B cell (primary cell): ENCODE measurements at regions not wholly inside any gene's neighbourhood (a gene's known extent, or its start where the extent isn't known, plus 50 kb on each side); places are given as distances from the start of the nearest gene placed in this dataset.
"Not testable (repeated sequence)": the region's sequence is repeated elsewhere in the genome, so short reads cannot be mapped to it uniquely, and the experiment has no call there.

ENCODE experiments used
- CTCF ChIP-seq: fragments of 200-600 bp; IDR thresholded peaks from one replicate; pipeline ENCODE4 v1.8.0; 2022; ENCODE audit warnings: antibody characterized with exemption, mild to moderate bottlenecking
- EZH2 ChIP-seq: IDR thresholded peaks from 2 replicates; pipeline ENCODE4 v1.6.1; 2012; ENCODE audit warnings: borderline replicate concordance, low read depth, mild to moderate bottlenecking, moderate library complexity, low read length; ENCODE audit not compliant: insufficient read depth, poor library complexity, severe bottlenecking

GRCh38 chr3:125835562-125835961, 133.4 kb upstream of the ROPN1B start:
- TF ChIP-seq CTCF, EZH2: not testable (repeated sequence)
